ENCODE measurements at regions not wholly inside any gene's neighbourhood (a gene's known extent, or its start where the extent isn't known, plus 50 kb on each side); places are given as distances from the start of the nearest gene placed in this dataset.

- H3K4me3 ChIP-seq (ENCODE audit: low read depth in 1 of 2, low read length in 1 of 2), result no peak overlapping the region
- TF ChIP-seq CTCF (IDR thresholded peaks at IDR 0.05), result no peak
- H3K27ac ChIP-seq, result no peak overlapping the region
- no peaks in the 10 kb centered on the region for H3K27me3 ChIP-seq
- H3K4me1 ChIP-seq (ENCODE audit: control insufficient read depth in 1 of 2, insufficient read depth in 1 of 2, low read depth in 1 of 2, low read length in 1 of 2), result no peaks in the 10 kb centered on the region
- no peaks in the 10 kb centered on the region for H3K36me3 ChIP-seq
- H3K9me3 ChIP-seq, result no peaks in the 10 kb centered on the region
Observed at GRCh38 chr1:189609167-189609566, 868.5 kb downstream of the BRINP3 start.

GRCh38 chr1:189616893-189617292 is 860.8 kb downstream of the BRINP3 start:
- TF ChIP-seq CTCF (IDR thresholded peaks at IDR 0.05), result no peak
- Histone ChIP-seq H3K27ac (no peak overlapping the region), H3K36me3 (no peaks in the 10 kb centered on the region), H3K27me3 (no peaks in the 10 kb centered on the region), H3K9me3 (no peaks in the 10 kb centered on the region), H3K4me3 (ENCODE audit: low read depth in 1 of 2, low read length in 1 of 2) (no peak overlapping the region), H3K4me1 (ENCODE audit: control insufficient read depth in 1 of 2, insufficient read depth in 1 of 2, low read depth in 1 of 2, low read length in 1 of 2) (no peaks in the 10 kb centered on the region)

GRCh38 chr1:189619682-189620332 is 857.9 kb downstream of the BRINP3 start:
- Histone ChIP-seq H3K27ac (no peak overlapping the region), H3K4me1 (ENCODE audit: control insufficient read depth in 1 of 2, insufficient read depth in 1 of 2, low read depth in 1 of 2, low read length in 1 of 2) (no peaks in the 10 kb centered on the region), H3K27me3 (no peaks in the 10 kb centered on the region), H3K4me3 (ENCODE audit: low read depth in 1 of 2, low read length in 1 of 2) (no peak overlapping the region), H3K9me3 (no peaks in the 10 kb centered on the region), H3K36me3 (no peaks in the 10 kb centered on the region)
- TF ChIP-seq CTCF (IDR thresholded peaks at IDR 0.05), result no peak

- Histone ChIP-seq H3K4me3 (ENCODE audit: low read depth in 1 of 2, low read length in 1 of 2) (no peak overlapping the region), H3K27ac (no peak overlapping the region), H3K27me3 (no peaks in the 10 kb centered on the region), H3K9me3 (no peaks in the 10 kb centered on the region), H3K4me1 (ENCODE audit: control insufficient read depth in 1 of 2, insufficient read depth in 1 of 2, low read depth in 1 of 2, low read length in 1 of 2) (no peaks in the 10 kb centered on the region), H3K36me3 (no peaks in the 10 kb centered on the region)
- TF ChIP-seq CTCF (IDR thresholded peaks at IDR 0.05), result no peak
Observed at GRCh38 chr1:189620471-189620870, 857.2 kb downstream of the BRINP3 start.

- no peak for TF ChIP-seq CTCF (IDR thresholded peaks at IDR 0.05)
- H3K27me3 ChIP-seq, result no peaks in the 10 kb centered on the region
- H3K36me3 ChIP-seq, result no peaks in the 10 kb centered on the region
- no peaks in the 10 kb centered on the region for H3K4me1 ChIP-seq (ENCODE audit: control insufficient read depth in 1 of 2, insufficient read depth in 1 of 2, low read depth in 1 of 2, low read length in 1 of 2)
- no peak overlapping the region for H3K4me3 ChIP-seq (ENCODE audit: low read depth in 1 of 2, low read length in 1 of 2)
- no peaks in the 10 kb centered on the region for H3K9me3 ChIP-seq
- H3K27ac ChIP-seq, result no peak overlapping the region
Observed at GRCh38 chr1:189623336-189623735, 854.3 kb downstream of the BRINP3 start.

All from neutrophil (primary cell).